ENCODE measurements at regions not wholly inside any gene's neighbourhood (a gene's known extent, or its start where the extent isn't known, plus 50 kb on each side); places are given as distances from the start of the nearest gene placed in this dataset.

GRCh38 chr20:22335210-22335609 lies 249.2 kb downstream of the FOXA2 start:
- H2AK5ac ChIP-seq (ENCODE audit: insufficient read length, low read length), result no peak overlapping the region
- H3K9ac ChIP-seq (ENCODE audit: extremely low read depth, insufficient read length, low read length), result no peak overlapping the region
- no peaks in the 10 kb centered on the region for H3K79me1 ChIP-seq (ENCODE audit: insufficient read depth, low read depth, low read length, poor library complexity, severe bottlenecking)
- no peak overlapping the region for H3K23ac ChIP-seq (ENCODE audit: insufficient read length, low read depth, low read length)
- no peak overlapping the region for H3K56ac ChIP-seq (ENCODE audit: insufficient read length, low read depth, low read length)
- no peak overlapping the region for H2BK5ac ChIP-seq (ENCODE audit: insufficient read length, low read length)
- no peak for TF ChIP-seq CTCF (conservative IDR thresholded peaks at IDR 0.05)
- no peaks in the 10 kb centered on the region; a peak in 1 of 5 replicates for H3K9me3 Mint-ChIP-seq
- no peak overlapping the region for H3K4me3 Mint-ChIP-seq
- no peak overlapping the region for H4K8ac ChIP-seq (replicated peaks; ENCODE audit: insufficient read length, low read depth, low read length)
- no peak overlapping the region for H2BK20ac ChIP-seq (ENCODE audit: low read depth, low read length, poor library complexity, severe bottlenecking)
- no peak overlapping the region for H3K4me2 ChIP-seq (ENCODE audit: insufficient read depth, insufficient read length, low read length)
- no peak overlapping the region for H3T11ph ChIP-seq (ENCODE audit: low read length)
- no peak overlapping the region for H3K4ac ChIP-seq (ENCODE audit: low read depth, low read length)
- H2BK12ac ChIP-seq (ENCODE audit: insufficient read length, low read depth, low read length), result no peak overlapping the region
- H3K18ac ChIP-seq (ENCODE audit: insufficient read length, low read depth, low read length), result no peak overlapping the region
- no peaks in the 10 kb centered on the region for H3K9me3 ChIP-seq (ENCODE audit: control insufficient read depth, low read depth, low read length)
- H2BK120ac ChIP-seq (ENCODE audit: low read depth, low read length, poor library complexity, severe bottlenecking), result no peak overlapping the region
- H3K27ac ChIP-seq (ENCODE audit: insufficient read length, low read depth, low read length), result no peak overlapping the region
- H2BK15ac ChIP-seq (ENCODE audit: low read depth, low read length), result no peak overlapping the region
- H2AFZ ChIP-seq (ENCODE audit: low read length), result no peak overlapping the region
- H3K27me3 Mint-ChIP-seq (ENCODE audit: low read depth), result peaks cover 90% of the 10 kb centered on the region
- H3K79me2 ChIP-seq (ENCODE audit: insufficient read depth, low read length), result no peaks in the 10 kb centered on the region
- no peaks in the 10 kb centered on the region for H3K4me1 ChIP-seq (ENCODE audit: insufficient read depth, low read length)
- no peaks in the 10 kb centered on the region for H3K23me2 ChIP-seq (ENCODE audit: insufficient read length, low read depth, low read length, poor library complexity, severe bottlenecking)
- no peak overlapping the region for H4K91ac ChIP-seq (ENCODE audit: insufficient read length, low read depth, low read length)
- H3K14ac ChIP-seq (ENCODE audit: insufficient read depth, low read length), result no peak overlapping the region
- H4K5ac ChIP-seq (ENCODE audit: insufficient read length, low read depth, low read length), result no peak overlapping the region
- WGBS (ENCODE audit: extremely low coverage, insufficient read length, low lambda C conversion rate), result no CpG with 5 or more reads among the region's 4 CpGs
- no peaks in the 10 kb centered on the region for H3K27me3 ChIP-seq (ENCODE audit: insufficient read depth, low read length)
- H3K27ac Mint-ChIP-seq, result no peak overlapping the region
- no peaks in the 10 kb centered on the region for H3K36me3 Mint-ChIP-seq (ENCODE audit: insufficient read depth in 1 of 3, low read depth in 3 of 3)
- no peaks in the 10 kb centered on the region for H4K20me1 ChIP-seq (ENCODE audit: control insufficient read depth, insufficient read depth, insufficient read length)
- H3K4me1 Mint-ChIP-seq, result peaks cover 6 to 11% of the 10 kb centered on the region in 2 experiments
- DNase-seq, result no peak

All from H9 (cell line).